AG08396 (cell line): ENCODE measurements at regions not wholly inside any gene's neighbourhood (a gene's known extent, or its start where the extent isn't known, plus 50 kb on each side); places are given as distances from the start of the nearest gene placed in this dataset.
A peak's percentile ranks its signal among the peaks of the same experiment; 100 is the strongest.

Experiments used
- DNase-seq: peaks from one replicate; pipeline ENCODE4 v3.0.0; 2012; ENCODE audit warnings: low spot score, mixed read lengths

GRCh38 chr5:68538814-68539420 lies 323.4 kb downstream of the PIK3R1 start:
- DNase-seq = no peak

GRCh38 chr5:68540798-68541590 lies 325.4 kb downstream of the PIK3R1 start:
- no peak for DNase-seq

GRCh38 chr5:68542207-68542606 lies 326.7 kb downstream of the PIK3R1 start:
- DNase-seq = no peak

- DNase-seq = no peak
Observed at GRCh38 chr5:68543212-68543611, 327.7 kb downstream of the PIK3R1 start.

- no peak for DNase-seq
Observed at GRCh38 chr5:68544091-68544647, 328.6 kb downstream of the PIK3R1 start.

- no peak for DNase-seq
Observed at GRCh38 chr5:68544648-68545552, 329.3 kb downstream of the PIK3R1 start.

GRCh38 chr5:68545636-68546295 lies 330.2 kb downstream of the PIK3R1 start:
- DNase-seq = no peak

GRCh38 chr5:68547056-68547455 lies 331.5 kb downstream of the PIK3R1 start:
- DNase-seq = no peak

- no peak for DNase-seq
Observed at GRCh38 chr5:68547622-68548021, 332.1 kb downstream of the PIK3R1 start.

- peak; percentile 29 for DNase-seq
Observed at GRCh38 chr5:68548959-68549676, 333.6 kb downstream of the PIK3R1 start.

GRCh38 chr5:68550015-68550414 lies 334.5 kb downstream of the PIK3R1 start:
- no peak for DNase-seq

- no peak for DNase-seq
Observed at GRCh38 chr5:68551436-68551835, 335.9 kb downstream of the PIK3R1 start.

- peak; percentile 60 for DNase-seq
Observed at GRCh38 chr5:68554571-68555279, 339.2 kb downstream of the PIK3R1 start.

GRCh38 chr5:68555907-68556681 lies 340.5 kb downstream of the PIK3R1 start:
- DNase-seq = no peak

- DNase-seq = no peak
Observed at GRCh38 chr5:68557162-68557936, 341.8 kb downstream of the PIK3R1 start.

- DNase-seq = no peak
Observed at GRCh38 chr5:68562308-68562707, 346.8 kb downstream of the PIK3R1 start.

GRCh38 chr5:68565427-68565826 lies 349.9 kb downstream of the PIK3R1 start:
- no peak for DNase-seq

- DNase-seq = no peak
Observed at GRCh38 chr5:68576805-68577204, 361.2 kb downstream of the PIK3R1 start.

GRCh38 chr5:68582284-68582683 lies 366.7 kb downstream of the PIK3R1 start:
- no peak for DNase-seq
